ENCODE measurements at regions not wholly inside any gene's neighbourhood (a gene's known extent, or its start where the extent isn't known, plus 50 kb on each side); places are given as distances from the start of the nearest gene placed in this dataset.

DNA sequence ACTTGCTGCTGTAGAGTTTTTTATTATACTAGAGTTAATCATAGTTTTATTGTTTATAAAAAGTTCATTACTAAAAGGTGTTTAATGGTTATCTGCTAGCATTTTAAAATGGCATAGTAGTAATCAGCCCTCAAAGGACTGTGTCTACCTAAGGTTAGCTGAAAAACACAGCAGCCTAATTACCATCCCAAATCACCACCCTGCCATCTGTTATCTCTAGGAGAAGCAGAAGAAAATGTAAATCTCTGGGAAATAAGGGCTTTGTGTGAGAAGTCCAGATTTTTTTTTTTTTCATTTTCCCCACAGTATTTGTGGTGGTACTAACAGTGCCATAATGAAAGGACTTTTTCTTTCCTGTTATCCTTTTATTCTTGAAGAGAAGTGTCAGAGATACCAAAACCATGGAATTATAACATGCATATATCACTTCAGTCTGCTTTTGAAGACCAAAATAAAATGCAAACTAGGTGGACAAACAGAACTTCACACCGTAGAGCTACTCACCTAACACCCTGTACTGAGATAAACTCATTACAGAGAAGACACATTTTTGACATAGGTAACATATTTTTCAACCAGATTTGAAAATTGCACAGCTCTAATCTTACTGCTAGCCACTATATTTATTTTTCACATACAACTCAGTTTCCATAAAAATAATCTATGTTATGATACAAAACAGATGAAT lies 876.2 kb downstream of the C12orf50 start:
- H2AFZ ChIP-seq (ENCODE audit: low read depth, low read length) = no peak overlapping the region
- no peak for TF ChIP-seq POLR2AphosphoS5 (IDR thresholded peaks at IDR 0.05)
- TF ChIP-seq, protein P1, sequence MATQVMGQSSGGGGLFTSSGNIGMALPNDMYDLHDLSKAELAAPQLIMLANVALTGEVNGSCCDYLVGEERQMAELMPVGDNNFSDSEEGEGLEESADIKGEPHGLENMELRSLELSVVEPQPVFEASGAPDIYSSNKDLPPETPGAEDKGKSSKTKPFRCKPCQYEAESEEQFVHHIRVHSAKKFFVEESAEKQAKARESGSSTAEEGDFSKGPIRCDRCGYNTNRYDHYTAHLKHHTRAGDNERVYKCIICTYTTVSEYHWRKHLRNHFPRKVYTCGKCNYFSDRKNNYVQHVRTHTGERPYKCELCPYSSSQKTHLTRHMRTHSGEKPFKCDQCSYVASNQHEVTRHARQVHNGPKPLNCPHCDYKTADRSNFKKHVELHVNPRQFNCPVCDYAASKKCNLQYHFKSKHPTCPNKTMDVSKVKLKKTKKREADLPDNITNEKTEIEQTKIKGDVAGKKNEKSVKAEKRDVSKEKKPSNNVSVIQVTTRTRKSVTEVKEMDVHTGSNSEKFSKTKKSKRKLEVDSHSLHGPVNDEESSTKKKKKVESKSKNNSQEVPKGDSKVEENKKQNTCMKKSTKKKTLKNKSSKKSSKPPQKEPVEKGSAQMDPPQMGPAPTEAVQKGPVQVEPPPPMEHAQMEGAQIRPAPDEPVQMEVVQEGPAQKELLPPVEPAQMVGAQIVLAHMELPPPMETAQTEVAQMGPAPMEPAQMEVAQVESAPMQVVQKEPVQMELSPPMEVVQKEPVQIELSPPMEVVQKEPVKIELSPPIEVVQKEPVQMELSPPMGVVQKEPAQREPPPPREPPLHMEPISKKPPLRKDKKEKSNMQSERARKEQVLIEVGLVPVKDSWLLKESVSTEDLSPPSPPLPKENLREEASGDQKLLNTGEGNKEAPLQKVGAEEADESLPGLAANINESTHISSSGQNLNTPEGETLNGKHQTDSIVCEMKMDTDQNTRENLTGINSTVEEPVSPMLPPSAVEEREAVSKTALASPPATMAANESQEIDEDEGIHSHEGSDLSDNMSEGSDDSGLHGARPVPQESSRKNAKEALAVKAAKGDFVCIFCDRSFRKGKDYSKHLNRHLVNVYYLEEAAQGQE (IDR thresholded peaks at IDR 0.05; ENCODE audit: borderline replicate concordance) = no peak
- TF ChIP-seq SMC3 (conservative IDR thresholded peaks at IDR 0.05; ENCODE audit: poor library complexity) = no peak
- TF ChIP-seq EZH2 (IDR thresholded peaks at IDR 0.05; ENCODE audit: borderline replicate concordance, insufficient read depth, low read length, poor library complexity, severe bottlenecking) = no peak
- TF ChIP-seq EP300 (conservative IDR thresholded peaks at IDR 0.05; ENCODE audit: poor library complexity, severe bottlenecking) = no peak
- TF ChIP-seq MXI1 (conservative IDR thresholded peaks at IDR 0.05; ENCODE audit: poor library complexity, severe bottlenecking) = no peak
- no peak for TF ChIP-seq RAD21 (conservative IDR thresholded peaks at IDR 0.05)
- TF ChIP-seq TAF1 (IDR thresholded peaks at IDR 0.05; ENCODE audit: low read depth) = no peak
- no peaks in the 10 kb centered on the region for H3K36me3 ChIP-seq (ENCODE audit: insufficient read depth, low read length)
- H3K27me3 ChIP-seq (ENCODE audit: insufficient read depth, low read depth, low read length) = no peaks in the 10 kb centered on the region
- H3K4me3 ChIP-seq (ENCODE audit: low read length) = no peak overlapping the region
- H3K27ac ChIP-seq (ENCODE audit: low read length) = no peak overlapping the region
- no peaks in the 10 kb centered on the region for H4K20me1 ChIP-seq (ENCODE audit: insufficient read depth)
- H3K79me2 ChIP-seq (replicated peaks; ENCODE audit: insufficient read depth, low read length) = no peaks in the 10 kb centered on the region
- H3F3A ChIP-seq (ENCODE audit: insufficient read depth, low read length, poor library complexity, severe bottlenecking) = no peaks in the 10 kb centered on the region
- H3K9me2 ChIP-seq (ENCODE audit: insufficient read depth, low read length) = no peaks in the 10 kb centered on the region
- no peaks in the 10 kb centered on the region for H3K9me3 ChIP-seq (ENCODE audit: low read length)
- no peak overlapping the region for H3K4me2 ChIP-seq (ENCODE audit: low read length)
- H3K9ac ChIP-seq (ENCODE audit: low read length) = no peak overlapping the region

DNA sequence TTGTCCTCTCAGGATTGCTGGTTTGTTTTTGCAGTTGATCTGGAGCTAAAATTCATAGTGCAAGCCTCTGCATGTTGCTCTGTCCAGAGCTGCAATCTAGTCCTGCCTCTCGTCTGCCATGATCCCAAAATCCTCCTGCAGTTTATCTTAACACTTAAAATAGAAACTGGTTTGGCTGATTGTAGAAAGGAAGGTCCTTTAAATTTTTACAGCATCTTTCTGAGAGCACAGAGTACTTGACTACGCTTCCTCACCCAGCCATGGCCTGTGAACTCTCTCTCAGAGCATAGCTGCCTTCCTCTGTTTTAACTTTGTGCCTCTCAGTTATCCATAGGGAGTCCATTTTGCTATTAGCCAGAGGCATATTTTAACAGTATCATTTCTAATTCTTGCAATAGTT lies 877.1 kb downstream of the C12orf50 start:
- no peaks in the 10 kb centered on the region for H3K27me3 ChIP-seq (ENCODE audit: insufficient read depth, low read depth, low read length)
- no peak overlapping the region for H3K9ac ChIP-seq (ENCODE audit: low read length)
- no peaks in the 10 kb centered on the region for H3K9me3 ChIP-seq (ENCODE audit: low read length)
- no peaks in the 10 kb centered on the region for H3K36me3 ChIP-seq (ENCODE audit: insufficient read depth, low read length)
- no peak overlapping the region for H2AFZ ChIP-seq (ENCODE audit: low read depth, low read length)
- H3K4me3 ChIP-seq (ENCODE audit: low read length) = no peak overlapping the region
- H3K9me2 ChIP-seq (ENCODE audit: insufficient read depth, low read length) = no peaks in the 10 kb centered on the region
- H3K79me2 ChIP-seq (replicated peaks; ENCODE audit: insufficient read depth, low read length) = no peaks in the 10 kb centered on the region
- no peaks in the 10 kb centered on the region for H4K20me1 ChIP-seq (ENCODE audit: insufficient read depth)
- TF ChIP-seq, protein P1 (IDR thresholded peaks at IDR 0.05; ENCODE audit: borderline replicate concordance) = no peak
- TF ChIP-seq TAF1 (IDR thresholded peaks at IDR 0.05; ENCODE audit: low read depth) (no peak), EP300 (conservative IDR thresholded peaks at IDR 0.05; ENCODE audit: poor library complexity, severe bottlenecking) (no peak)
- H3K27ac ChIP-seq (ENCODE audit: low read length) = no peak overlapping the region
- H3F3A ChIP-seq (ENCODE audit: insufficient read depth, low read length, poor library complexity, severe bottlenecking) = no peaks in the 10 kb centered on the region
- no peak overlapping the region for H3K4me2 ChIP-seq (ENCODE audit: low read length)

Measured in neural cell (in vitro differentiated cells).